HG03095 (cell line): ENCODE measurements at regions not wholly inside any gene's neighbourhood (a gene's known extent, or its start where the extent isn't known, plus 50 kb on each side); places are given as distances from the start of the nearest gene placed in this dataset.
"Not testable (repeated sequence)": the region's sequence is repeated elsewhere in the genome, so short reads cannot be mapped to it uniquely, and the experiment has no call there.

Experiments
- ATAC-seq: cut with Tn5 transposase; IDR thresholded peaks from one replicate; pipeline ENCODE4 v1.9.1; 2021; ENCODE audit warnings: moderate library complexity; ENCODE audit not compliant: unreplicated experiment

DNA sequence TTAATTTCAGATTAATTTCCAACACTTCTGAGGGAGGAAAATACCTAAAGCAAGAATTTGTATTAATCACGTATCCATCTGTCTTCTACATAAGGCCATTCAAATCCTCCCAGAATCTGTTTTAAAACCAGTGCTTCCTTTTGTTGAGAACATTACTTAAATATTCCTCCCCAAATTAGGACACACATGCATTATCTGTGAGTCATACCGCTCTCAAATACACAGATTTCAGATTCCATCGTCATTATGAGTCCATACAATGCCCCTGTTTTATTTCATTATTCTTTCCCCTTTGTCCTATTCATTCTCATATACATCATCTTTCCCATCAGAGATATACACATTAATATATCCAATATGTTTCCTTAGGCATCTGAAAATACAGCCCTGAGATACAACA is 57.3 kb upstream of the PRSS12 start:
- no peak for ATAC-seq

DNA sequence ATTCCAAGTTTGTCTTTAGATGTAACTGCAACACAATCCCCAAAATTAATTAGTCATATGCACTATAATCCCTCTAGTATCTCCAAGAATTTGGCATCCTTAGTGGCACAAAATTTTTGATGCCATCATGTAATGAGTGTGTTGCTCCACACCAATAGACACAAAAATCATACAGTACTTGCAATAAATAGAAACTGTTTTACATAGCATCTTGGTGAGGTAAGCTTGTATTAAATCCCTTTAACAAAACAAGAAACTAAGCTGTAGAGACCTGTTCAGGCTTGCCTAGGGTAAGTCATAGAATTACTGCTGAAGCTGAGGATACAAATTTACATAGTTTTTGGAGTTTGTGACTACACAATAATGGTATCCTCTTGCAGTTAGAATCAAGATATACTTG is 64.5 kb upstream of the PRSS12 start:
- no peak for ATAC-seq

DNA sequence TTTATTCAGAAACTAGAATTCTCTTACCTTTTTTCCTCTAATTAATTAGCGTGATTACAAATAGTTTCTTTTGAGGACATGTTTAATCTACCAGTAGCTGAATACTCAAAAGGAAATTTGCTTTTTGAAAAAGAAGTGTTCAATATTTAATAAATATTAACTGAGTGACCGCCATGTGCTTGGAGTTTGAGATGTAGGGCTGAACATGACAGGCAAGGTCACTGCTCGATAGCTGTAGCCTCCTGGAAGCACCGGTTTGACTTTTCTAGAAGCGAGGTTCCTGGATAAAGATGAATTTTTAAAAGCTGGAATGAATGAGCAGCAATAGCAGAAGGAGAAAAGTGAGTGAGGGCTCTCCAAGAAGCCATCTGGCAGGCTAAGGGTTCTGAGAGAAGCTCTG is 65.0 kb upstream of the PRSS12 start:
- ATAC-seq, result not testable (repeated sequence)

DNA sequence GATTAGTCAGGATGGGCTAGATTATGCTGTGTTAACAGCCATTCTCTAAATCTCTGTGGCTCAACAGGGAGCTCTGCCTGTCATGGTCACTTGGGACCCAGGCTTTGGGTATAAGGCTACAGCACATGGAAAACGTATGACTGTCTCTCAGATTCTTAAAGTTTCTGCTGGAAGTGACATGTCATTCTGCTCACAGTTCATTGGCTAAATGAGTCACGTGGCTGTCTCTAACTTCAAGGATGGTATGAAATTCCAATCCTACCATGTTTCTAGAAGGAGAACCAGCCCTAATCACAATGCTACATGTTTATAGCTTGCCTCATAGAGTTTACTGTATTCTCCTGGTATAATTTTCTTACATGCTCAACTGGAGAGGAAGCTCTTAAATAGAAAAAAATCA is 65.6 kb upstream of the PRSS12 start:
- ATAC-seq, result not testable (repeated sequence)

DNA sequence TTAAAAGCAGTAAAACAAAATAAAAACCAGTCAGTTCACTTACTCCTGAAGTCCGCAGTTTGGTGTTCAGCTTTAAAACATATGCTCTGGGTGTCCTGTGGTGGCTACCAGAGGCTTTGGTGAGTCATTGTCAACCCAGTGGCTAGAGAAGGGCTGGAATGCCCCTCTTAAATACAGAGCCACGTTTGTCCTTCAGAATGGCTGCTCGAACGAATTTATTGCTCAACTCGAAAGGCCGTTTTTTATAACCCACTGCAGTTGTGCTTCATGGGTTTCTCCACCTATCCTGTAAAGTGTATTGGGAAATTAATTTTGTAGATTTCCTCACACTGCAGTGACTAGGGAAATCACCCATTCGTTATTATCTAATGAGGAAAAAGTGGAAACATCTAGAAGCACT is 66.8 kb upstream of the PRSS12 start:
- ATAC-seq, result not testable (repeated sequence)

DNA sequence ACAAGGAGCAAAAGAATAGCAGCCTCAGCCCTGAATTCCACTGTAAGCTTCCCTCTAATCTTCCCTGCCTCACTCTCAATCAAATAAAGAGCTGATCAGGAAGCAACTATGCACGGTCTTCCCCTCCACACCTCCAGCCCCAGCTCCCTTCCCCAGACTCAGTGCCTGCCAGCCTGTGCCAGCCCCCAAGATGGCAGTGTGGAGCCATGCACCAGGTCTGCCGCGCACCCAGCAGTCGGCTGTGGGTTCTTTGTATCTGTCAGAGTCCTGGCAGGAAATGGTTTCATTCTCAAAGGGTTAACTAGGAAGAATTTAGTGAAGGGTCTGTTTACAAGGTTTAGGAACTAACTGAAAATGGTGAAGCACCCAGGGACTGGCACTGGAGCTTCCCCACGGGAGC is 71.3 kb upstream of the PRSS12 start:
- not testable (repeated sequence) for ATAC-seq

DNA sequence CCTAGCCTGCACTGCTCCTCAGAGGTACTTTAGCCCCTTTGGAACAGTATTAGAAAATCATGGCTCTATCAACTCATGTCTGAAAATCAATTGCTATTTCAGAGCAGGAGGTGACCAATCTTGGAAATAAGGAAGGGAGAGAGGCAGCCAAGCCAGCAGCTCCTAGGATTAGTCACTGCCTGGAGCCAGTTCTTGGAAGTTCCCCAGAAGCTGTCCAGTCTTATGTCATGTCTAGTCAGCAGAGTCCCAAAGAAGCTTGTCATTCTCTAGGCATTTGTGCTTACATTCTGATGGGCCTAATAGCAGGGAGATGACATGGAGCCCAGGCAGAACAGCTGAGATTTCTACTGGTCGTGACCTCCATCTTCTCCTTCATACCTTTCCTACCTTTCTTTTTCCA is 76.1 kb upstream of the PRSS12 start:
- ATAC-seq, result not testable (repeated sequence)

DNA sequence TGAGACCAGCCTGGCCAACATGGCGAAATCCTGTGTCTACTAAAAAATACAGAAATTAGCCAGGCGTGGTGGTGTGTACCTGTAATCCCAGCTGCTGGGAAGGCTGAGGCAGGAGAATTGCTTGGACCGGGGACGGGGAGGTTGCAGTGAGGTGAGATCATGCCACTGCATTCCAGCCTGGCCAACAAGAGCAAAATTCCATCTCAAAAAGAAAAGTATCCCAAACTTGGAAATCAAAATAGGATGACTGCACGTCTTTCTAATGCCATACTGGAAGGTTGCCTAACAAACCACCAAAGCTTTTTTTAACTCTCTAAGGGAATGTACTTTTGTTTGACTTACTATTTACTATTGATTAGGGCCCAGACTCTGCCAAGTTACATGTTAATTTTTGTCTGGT is 79.6 kb upstream of the PRSS12 start:
- not testable (repeated sequence) for ATAC-seq

DNA sequence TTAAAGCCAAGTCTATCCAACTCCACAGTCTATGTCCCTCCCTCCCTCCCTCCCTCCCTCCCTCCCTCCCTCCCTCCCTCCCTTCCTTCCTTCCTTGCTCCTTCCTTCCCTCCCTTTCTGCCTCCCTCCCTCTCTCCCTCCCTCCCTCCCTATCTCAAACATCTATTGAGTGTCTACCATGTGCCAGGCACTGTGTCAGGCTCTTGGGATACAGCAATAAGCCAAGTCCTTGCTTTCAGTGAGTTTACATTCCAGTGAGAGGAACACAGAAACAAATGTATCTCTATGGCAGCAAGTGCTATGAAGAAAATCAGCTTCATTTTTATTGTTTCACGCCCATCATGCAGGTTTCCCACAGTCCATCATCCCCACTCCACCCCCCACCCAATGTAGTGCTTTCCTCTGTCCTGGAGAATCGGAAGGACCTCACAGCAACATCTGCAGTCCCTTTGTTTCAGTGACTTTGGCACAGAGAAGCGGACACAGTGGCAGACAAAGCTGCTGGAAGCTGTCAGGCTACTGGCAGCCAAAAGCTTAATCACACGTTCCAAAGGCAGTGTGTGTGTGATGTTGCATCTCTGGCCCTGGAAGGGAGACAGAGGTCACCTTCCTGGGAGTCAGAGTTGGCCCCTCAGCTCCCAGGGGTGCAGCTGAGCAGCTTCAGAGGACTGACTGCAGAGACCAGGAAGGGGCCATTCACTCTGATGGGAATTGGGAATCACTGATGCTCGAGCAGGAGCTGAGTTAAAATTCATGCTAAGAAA is 81.0 kb upstream of the PRSS12 start:
- ATAC-seq, result not testable (repeated sequence)

DNA sequence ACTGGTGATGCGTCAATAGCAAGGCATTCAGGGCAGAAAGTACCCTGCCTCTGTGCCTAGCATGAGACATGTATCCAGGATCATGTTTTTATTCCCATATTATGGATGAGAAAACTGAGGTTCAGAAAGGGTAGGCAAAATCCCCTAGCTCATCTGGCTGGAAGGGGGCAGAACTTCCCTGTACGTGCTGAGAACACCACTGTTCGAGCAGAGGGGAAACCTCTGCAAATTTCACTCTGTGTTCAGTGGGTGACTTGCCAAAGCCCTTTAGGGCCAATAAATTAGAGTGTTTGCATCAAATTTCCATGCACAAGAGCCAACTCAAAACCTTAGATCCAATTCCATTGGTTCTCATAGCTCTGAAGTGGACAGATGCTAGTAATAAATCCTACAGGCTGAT is 82.6 kb upstream of the PRSS12 start:
- not testable (repeated sequence) for ATAC-seq

DNA sequence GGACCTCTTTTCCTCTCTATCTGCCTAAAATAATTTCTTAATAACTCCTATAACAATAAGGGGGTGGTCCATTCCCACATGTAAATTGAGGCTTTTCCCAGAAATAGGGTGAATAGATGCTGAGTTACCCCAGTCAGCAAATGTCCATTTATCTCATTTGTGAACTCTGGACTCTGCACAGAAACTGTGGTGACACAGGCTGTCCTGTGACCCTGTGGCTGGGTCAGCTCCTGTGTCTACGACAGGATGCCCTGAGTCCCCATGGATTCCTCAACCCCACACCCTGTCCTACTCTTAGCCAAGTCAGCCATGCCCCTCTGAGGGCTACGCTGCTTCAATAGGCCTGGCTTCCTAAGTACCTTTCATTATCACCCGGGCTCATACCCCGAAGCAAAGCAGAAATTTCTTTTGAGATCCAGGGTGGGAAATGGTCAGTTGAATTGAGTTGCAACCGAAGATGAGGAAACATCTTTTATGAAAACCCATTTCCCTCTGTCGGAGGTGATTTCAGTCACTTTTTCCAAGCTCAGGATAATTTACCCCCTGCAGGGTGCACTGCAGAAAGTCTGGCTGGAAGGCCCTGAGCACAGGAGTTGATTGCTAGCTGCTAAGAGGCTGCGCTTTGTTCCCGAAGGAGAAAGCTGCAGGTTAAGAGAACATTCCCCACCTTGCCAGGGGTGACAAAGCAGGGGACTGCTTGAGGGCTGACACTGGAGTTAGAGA is 89.5 kb upstream of the PRSS12 start:
- ATAC-seq, result not testable (repeated sequence)

DNA sequence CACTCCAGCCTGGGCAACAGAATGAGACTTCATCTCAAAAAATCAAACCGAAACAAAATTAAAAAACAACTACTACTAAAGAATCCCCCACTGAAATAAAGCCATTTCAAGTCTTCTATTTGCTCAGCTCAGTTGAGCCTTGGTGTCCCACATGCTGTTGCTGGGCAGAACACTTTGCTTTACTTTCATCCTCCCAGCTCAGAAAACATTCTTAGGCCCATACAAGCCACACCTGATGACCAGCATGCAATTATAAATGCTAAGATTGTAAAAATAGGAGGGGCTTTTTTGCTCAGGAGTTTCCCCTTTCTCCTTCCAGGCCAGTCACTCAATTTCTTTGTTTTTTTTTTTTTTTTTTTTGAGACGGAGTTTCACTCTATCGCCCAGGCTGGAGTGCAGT is 94.6 kb upstream of the PRSS12 start:
- not testable (repeated sequence) for ATAC-seq

DNA sequence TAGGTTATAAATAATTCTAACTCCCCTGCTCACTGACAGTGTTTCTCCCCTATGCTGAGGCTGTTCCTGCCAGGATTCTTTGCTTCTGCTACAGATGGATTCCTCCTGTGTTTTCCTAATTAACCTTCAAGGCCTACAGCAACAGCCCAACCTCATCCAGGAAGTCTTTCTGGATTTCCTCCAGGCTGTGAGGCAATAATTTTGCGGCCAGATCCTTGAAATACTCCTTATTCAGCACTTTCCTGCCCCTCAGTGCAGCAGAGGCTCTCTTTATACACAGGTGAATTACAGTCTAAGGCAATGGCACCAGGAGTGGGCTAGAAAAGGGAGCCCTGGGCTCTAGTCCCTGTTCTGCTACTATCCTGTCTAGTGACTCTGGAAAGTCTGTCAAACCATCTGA is 102.1 kb upstream of the PRSS12 start:
- not testable (repeated sequence) for ATAC-seq

DNA sequence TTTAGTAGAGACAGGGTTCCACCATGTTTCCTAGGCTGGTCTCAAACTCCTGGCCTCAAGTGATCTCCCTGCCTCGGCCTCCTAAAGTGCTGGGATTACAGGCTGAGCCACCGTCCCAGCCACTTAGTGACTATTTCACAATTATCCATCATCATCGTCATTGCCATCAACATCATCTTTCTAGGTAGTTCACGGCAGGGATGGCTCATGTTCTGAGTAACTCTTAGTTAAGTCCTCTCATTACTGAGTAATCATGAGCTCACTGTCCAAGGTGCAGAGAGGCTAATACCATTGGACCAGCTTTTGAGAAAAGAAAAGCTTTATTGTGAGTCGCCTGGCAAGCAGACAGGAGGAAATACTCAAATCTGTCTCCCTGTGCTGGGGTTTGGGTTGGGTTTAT is 108.6 kb upstream of the PRSS12 start:
- not testable (repeated sequence) for ATAC-seq

DNA sequence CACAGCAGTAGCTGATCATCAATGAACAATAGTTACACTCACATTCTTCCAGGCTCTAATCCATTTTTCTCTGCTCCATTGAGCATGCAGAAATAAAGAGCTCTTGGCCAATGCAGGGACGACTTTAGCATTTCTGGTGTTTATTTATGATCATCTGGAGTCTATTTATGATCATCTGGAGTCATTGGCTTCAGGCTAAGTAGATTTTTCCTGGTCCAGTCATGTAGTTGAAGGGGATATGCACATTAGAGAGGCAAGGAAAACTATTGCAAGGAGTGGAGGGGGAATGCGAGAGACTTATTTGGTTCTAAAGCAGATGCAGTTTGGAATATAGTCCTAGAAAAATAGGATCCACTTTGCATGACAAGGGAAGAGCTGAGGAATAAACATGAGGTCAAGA is 113.0 kb upstream of the PRSS12 start:
- not testable (repeated sequence) for ATAC-seq

DNA sequence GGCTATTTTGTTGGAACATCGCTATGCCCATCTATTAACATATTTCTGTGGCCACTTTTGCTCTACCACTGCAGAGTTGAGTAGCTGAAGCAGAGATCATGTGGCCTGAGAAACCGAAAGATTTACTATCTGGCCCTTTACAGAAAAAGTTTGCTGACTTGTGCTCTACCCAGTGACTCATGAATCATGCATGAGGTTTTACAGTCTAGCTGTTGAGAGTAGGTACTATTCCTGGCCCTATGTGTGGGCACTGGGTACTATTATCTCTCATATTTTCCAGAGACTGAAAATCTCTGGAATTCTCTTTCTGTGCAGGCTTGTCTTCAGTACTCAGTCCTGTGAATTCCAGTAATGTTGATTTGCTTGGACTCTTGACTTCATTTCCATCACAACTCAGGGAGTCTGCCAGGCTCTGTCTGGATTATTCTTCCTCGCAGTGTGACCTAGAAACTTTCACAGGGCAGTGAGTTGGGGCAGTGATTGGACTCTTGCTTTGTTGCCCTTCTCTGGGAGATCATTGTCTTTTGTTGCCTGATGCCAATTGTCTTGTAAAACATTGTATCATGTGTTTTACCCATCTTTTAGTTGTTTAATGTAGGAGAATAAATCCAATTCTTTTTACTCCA is 121.3 kb upstream of the PRSS12 start:
- ATAC-seq, result not testable (repeated sequence)

DNA sequence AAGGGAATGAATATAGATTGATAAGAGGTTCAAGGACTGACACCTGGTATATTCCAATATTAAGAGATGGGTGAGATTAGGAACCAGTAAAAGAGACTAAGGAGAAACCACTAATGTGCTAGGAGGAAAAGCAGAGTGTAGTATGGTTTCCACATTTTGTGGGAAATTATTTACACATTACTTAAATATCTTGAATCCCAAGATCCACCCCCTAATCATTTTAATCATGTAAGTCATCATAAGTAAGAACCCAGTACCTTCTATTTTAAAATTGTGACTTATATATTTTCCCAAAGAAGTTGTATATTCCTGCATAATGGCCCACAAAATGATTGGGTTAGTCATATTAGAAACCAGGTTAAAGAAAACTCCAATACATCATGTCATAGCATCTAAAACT is 122.0 kb upstream of the PRSS12 start:
- ATAC-seq, result not testable (repeated sequence)

DNA sequence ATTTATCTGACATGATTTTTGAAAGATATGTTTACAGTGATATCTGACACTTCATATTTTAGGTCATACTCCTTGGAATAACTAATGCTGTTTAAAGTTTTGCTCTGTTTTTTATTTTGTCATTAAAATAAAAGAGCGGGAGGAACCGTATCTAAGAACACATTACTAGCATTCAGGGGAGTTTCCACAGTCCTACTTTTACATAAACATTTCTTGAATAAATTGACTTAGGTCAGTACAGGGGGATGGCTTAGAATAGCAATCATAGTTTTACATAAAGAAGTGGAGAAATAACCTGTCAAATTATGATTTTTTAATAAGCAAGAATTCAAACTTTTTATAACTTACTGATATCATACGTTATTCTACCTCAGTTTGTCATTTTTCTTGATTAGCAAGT is 123.1 kb upstream of the PRSS12 start:
- not testable (repeated sequence) for ATAC-seq

DNA sequence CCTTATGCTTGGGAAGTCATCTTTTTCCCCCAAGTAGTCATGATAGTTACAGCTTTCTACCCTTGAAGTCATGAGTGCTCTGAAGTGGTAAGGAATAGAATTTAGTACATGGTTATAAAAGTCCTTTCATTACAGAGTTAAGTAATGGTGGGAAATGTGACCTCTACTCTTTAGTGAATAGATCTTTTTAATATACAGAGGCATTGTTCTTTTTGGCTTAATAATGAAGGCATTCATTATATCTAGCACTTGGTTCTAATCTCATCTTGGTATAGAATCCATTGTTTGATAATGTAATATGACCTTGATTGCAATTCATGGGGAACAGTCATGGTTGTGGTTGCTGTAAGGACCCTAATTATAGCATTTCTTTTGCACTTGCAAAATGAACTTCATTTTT is 125.0 kb upstream of the PRSS12 start:
- ATAC-seq, result not testable (repeated sequence)

DNA sequence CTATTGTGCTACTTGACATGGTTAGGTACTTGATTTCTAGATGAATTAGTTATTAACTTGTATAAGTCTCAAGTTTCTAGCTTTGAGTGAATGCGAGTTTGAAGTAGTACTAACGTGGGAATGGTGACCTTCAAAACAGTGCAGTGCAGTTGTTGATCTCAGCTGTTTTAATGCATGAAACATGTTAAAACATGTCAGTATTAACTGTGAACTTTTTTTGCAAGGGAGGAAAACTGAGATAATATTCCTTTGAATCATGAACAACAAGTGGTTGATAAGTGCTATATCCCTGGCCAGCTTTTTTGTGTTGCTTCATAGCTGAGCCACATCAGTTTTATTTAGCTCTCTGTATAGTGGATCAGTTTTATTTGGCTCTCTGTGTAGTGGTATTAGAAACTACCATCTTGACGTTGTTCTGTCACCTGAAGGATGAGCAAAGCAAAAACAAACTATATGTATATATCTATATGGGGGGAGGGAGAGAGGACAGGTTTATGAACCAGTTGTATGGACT is 133.1 kb upstream of the PRSS12 start:
- not testable (repeated sequence) for ATAC-seq

DNA sequence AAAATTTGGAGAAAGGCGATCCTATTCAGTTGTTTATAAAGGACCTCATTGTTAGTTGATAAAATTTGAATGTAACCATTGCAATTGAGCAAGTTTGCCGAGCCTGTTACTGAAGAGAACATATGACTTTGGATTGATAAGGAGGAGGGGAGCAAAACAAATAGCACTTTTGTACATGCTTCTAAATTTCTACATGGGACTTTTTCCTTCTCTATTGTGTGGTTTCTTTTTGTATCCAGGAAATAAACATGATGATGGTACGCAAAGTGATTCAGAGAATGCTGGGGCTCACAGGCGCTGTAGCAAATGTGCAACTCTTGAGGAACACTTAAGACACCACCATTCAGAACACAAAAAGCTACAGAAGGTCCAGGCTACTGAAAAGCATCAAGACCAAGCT is 140.2 kb upstream of the PRSS12 start:
- not testable (repeated sequence) for ATAC-seq

DNA sequence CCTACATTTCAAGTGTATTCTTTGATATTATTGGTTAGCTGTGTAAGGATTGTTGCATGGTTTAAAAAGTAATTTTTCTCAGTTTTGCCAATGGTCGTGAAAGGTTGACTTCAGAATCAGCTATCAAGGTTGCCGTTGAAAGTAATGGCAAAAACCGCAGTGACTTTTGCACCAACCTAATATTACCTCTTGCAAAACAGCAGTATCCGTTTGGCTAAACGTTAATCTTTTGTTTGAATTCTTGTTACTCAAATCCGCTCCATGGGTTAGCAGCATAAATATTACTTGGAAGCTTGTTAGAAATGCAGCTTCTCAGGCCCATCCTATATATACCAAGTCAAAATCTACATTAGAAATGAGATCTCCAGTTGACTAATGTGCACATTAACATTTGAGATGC is 141.6 kb upstream of the PRSS12 start:
- not testable (repeated sequence) for ATAC-seq
